GM18498 (cell line): ENCODE measurements at regions not wholly inside any gene's neighbourhood (a gene's known extent, or its start where the extent isn't known, plus 50 kb on each side); places are given as distances from the start of the nearest gene placed in this dataset.
"Not testable (repeated sequence)": the region's sequence is repeated elsewhere in the genome, so short reads cannot be mapped to it uniquely, and the experiment has no call there.

Source experiments
- ATAC-seq: cut with Tn5 transposase; IDR thresholded peaks from one replicate; pipeline ENCODE4 v1.9.1; 2021; ENCODE audit warnings: mild to moderate bottlenecking, moderate library complexity; ENCODE audit not compliant: unreplicated experiment

- not testable (repeated sequence) for ATAC-seq
These were observed 437.8 kb upstream of the TUSC1 start for GRCh38 chr9:26116085-26116484.

- no peak for ATAC-seq
These were observed 434.5 kb upstream of the TUSC1 start for GRCh38 chr9:26112724-26113123.

GRCh38 chr9:26086396-26086795 lies 408.2 kb upstream of the TUSC1 start:
- no peak for ATAC-seq

- ATAC-seq: no peak
These were observed 403.6 kb upstream of the TUSC1 start for GRCh38 chr9:26081847-26082246.

GRCh38 chr9:26078706-26079105 lies 400.5 kb upstream of the TUSC1 start:
- ATAC-seq: no peak

GRCh38 chr9:26077860-26078259 lies 399.6 kb upstream of the TUSC1 start:
- ATAC-seq: no peak

GRCh38 chr9:26067608-26068007 lies 389.4 kb upstream of the TUSC1 start:
- no peak for ATAC-seq

GRCh38 chr9:26066237-26066636 lies 388.0 kb upstream of the TUSC1 start:
- ATAC-seq: no peak

GRCh38 chr9:26061948-26062575 lies 383.8 kb upstream of the TUSC1 start:
- no peak for ATAC-seq

GRCh38 chr9:26058111-26058895 lies 380.1 kb upstream of the TUSC1 start:
- no peak for ATAC-seq

GRCh38 chr9:26057050-26057449 lies 378.8 kb upstream of the TUSC1 start:
- ATAC-seq: no peak

- no peak for ATAC-seq
These were observed 376.6 kb upstream of the TUSC1 start for GRCh38 chr9:26054600-26055520.

- no peak for ATAC-seq
These were observed 375.7 kb upstream of the TUSC1 start for GRCh38 chr9:26053954-26054353.

GRCh38 chr9:26043431-26043830 lies 365.2 kb upstream of the TUSC1 start:
- ATAC-seq: no peak

- ATAC-seq: no peak
These were observed 356.5 kb upstream of the TUSC1 start for GRCh38 chr9:26034786-26035185.

- ATAC-seq: no peak
These were observed 355.1 kb upstream of the TUSC1 start for GRCh38 chr9:26033336-26033735.

- ATAC-seq: no peak
These were observed 348.3 kb upstream of the TUSC1 start for GRCh38 chr9:26026423-26027100.

GRCh38 chr9:26013199-26013598 lies 335.0 kb upstream of the TUSC1 start:
- ATAC-seq: no peak

- no peak for ATAC-seq
These were observed 334.6 kb upstream of the TUSC1 start for GRCh38 chr9:26012797-26013196.

GRCh38 chr9:25994605-25995004 lies 316.4 kb upstream of the TUSC1 start:
- ATAC-seq: no peak

GRCh38 chr9:25990376-25990775 lies 312.1 kb upstream of the TUSC1 start:
- ATAC-seq: no peak
